ENCODE measurements at regions not wholly inside any gene's neighbourhood (a gene's known extent, or its start where the extent isn't known, plus 50 kb on each side); places are given as distances from the start of the nearest gene placed in this dataset.

- no peak for DNase-seq (ENCODE audit: extremely low spot score)
- TF ChIP-seq POLR2A (IDR thresholded peaks at IDR 0.05; ENCODE audit: low read depth), result no peak
- TF ChIP-seq EP300 (IDR thresholded peaks at IDR 0.05), result no peak
- TF ChIP-seq POLR2AphosphoS5 (IDR thresholded peaks at IDR 0.05), result no peak
- peak in 1 of 3 experiments; percentile 26 for TF ChIP-seq CTCF (IDR thresholded peaks at IDR 0.05)
- H3K27ac ChIP-seq (replicated peaks in 1 of 4), result no peak overlapping the region
- H3K27me3 ChIP-seq, result no peaks in the 10 kb centered on the region
- intact Hi-C loops (cut with DNase I), result no loop called here
- H3K4me1 ChIP-seq, result peaks cover 0 to 4% (median 0%) of the 10 kb centered on the region in 4 donors
- H3K9me3 ChIP-seq, result no peaks in the 10 kb centered on the region
- 76% methylated on average over 4 of the region's 4 CpGs for WGBS
- no peaks in the 10 kb centered on the region for H3K36me3 ChIP-seq
- no peak overlapping the region for H3K4me3 ChIP-seq
Observed at GRCh38 chr12:71216725-71217579, 59.2 kb upstream of the TSPAN8 start.

- peaks cover 0 to 4% (median 0%) of the 10 kb centered on the region in 4 donors for H3K4me1 ChIP-seq
- intact Hi-C loops (cut with DNase I), result no loop called here
- no peaks in the 10 kb centered on the region for H3K9me3 ChIP-seq
- TF ChIP-seq POLR2AphosphoS5 (IDR thresholded peaks at IDR 0.05) (no peak), CTCF (IDR thresholded peaks at IDR 0.05) (no peak), POLR2A (IDR thresholded peaks at IDR 0.05; ENCODE audit: low read depth) (no peak), EP300 (IDR thresholded peaks at IDR 0.05) (no peak)
- DNase-seq (ENCODE audit: extremely low spot score), result no peak
- WGBS, result 45% methylated on average over 6 of the region's 6 CpGs
- no peaks in the 10 kb centered on the region for H3K36me3 ChIP-seq
- no peak overlapping the region for H3K27ac ChIP-seq (replicated peaks in 1 of 4)
- no peak overlapping the region for H3K4me3 ChIP-seq
- H3K27me3 ChIP-seq, result no peaks in the 10 kb centered on the region
Observed at GRCh38 chr12:71214511-71215285, 56.9 kb upstream of the TSPAN8 start.

- Histone ChIP-seq H3K4me3 (no peak overlapping the region), H3K36me3 (no peaks in the 10 kb centered on the region), H3K27me3 (no peaks in the 10 kb centered on the region), H3K27ac (replicated peaks in 1 of 4) (no peak overlapping the region), H3K9me3 (no peaks in the 10 kb centered on the region), H3K4me1 (no peaks in the 10 kb centered on the region)
- intact Hi-C loops (cut with DNase I), result no loop called here
- no peak for DNase-seq (ENCODE audit: extremely low spot score)
- 71% methylated on average over 1 of the region's 1 CpG for WGBS
- no peak for TF ChIP-seq POLR2AphosphoS5 (IDR thresholded peaks at IDR 0.05)
- no peak for TF ChIP-seq CTCF (IDR thresholded peaks at IDR 0.05)
- no peak for TF ChIP-seq POLR2A (IDR thresholded peaks at IDR 0.05; ENCODE audit: low read depth)
- no peak for TF ChIP-seq EP300 (IDR thresholded peaks at IDR 0.05)
Observed at GRCh38 chr12:71208053-71208685, 50.4 kb upstream of the TSPAN8 start.
